HUES6 (cell line): ENCODE measurements at regions not wholly inside any gene's neighbourhood (a gene's known extent, or its start where the extent isn't known, plus 50 kb on each side); places are given as distances from the start of the nearest gene placed in this dataset.

Experiments
- H3K27ac ChIP-seq: 2 replicates; pipeline ENCODE4 v1.7.0; 2013; ENCODE audit warnings: low read depth, mild to moderate bottlenecking, low read length, inconsistent platforms
- H3K27me3 ChIP-seq: 2 replicates; pipeline ENCODE4 v1.6.1; 2013; ENCODE audit warnings: low read length; ENCODE audit not compliant: control insufficient read depth, insufficient read depth
- H3K36me3 ChIP-seq: 2 replicates; pipeline ENCODE4 v1.6.1; 2013; ENCODE audit warnings: low read length; ENCODE audit not compliant: control insufficient read depth, insufficient read depth
- H3K4me1 ChIP-seq: 2 replicates; pipeline ENCODE4 v1.6.1; 2013; ENCODE audit warnings: low read length; ENCODE audit not compliant: control insufficient read depth, insufficient read depth
- H3K4me3 ChIP-seq: 2 replicates; pipeline ENCODE4 v1.5.1; 2013; ENCODE audit warnings: low read depth, low read length
- H3K9ac ChIP-seq: one replicate; pipeline ENCODE4 v1.6.1; 2013; ENCODE audit warnings: mild to moderate bottlenecking, low read length
- H3K9me3 ChIP-seq: 2 replicates; pipeline ENCODE4 v1.6.1; 2013; ENCODE audit warnings: low read depth, low read length; ENCODE audit not compliant: control insufficient read depth, insufficient read depth

GRCh38 chr4:27357283-27357682 is 496.6 kb downstream of the STIM2 start:
- H3K27ac ChIP-seq = no peak overlapping the region
- H3K27me3 ChIP-seq = no peaks in the 10 kb centered on the region
- H3K9ac ChIP-seq = no peak overlapping the region
- no peaks in the 10 kb centered on the region; the same call in 1 of the 2 replicates for H3K9me3 ChIP-seq
- H3K4me3 ChIP-seq = no peak overlapping the region
- no peaks in the 10 kb centered on the region for H3K36me3 ChIP-seq
- peaks cover 5% of the 10 kb centered on the region; the same call in 1 of the 2 replicates for H3K4me1 ChIP-seq

GRCh38 chr4:27358269-27358668 is 497.6 kb downstream of the STIM2 start:
- Histone ChIP-seq H3K4me3 (no peak overlapping the region), H3K9me3 (no peaks in the 10 kb centered on the region; the same call in 1 of the 2 replicates), H3K36me3 (no peaks in the 10 kb centered on the region), H3K27me3 (no peaks in the 10 kb centered on the region), H3K4me1 (peaks cover 5% of the 10 kb centered on the region; the same call in 1 of the 2 replicates), H3K27ac (no peak overlapping the region), H3K9ac (no peak overlapping the region)

GRCh38 chr4:27360131-27360530 is 499.5 kb downstream of the STIM2 start:
- no peaks in the 10 kb centered on the region for H3K27me3 ChIP-seq
- no peaks in the 10 kb centered on the region for H3K36me3 ChIP-seq
- no peak overlapping the region for H3K9ac ChIP-seq
- H3K9me3 ChIP-seq = no peaks in the 10 kb centered on the region
- H3K4me1 ChIP-seq = peaks cover 5% of the 10 kb centered on the region; the same call in 1 of the 2 replicates
- no peak overlapping the region for H3K4me3 ChIP-seq
- H3K27ac ChIP-seq = no peak overlapping the region

GRCh38 chr4:27360790-27361267 is 500.2 kb downstream of the STIM2 start:
- H3K4me1 ChIP-seq = peaks cover 5% of the 10 kb centered on the region; the same call in 1 of the 2 replicates
- no peak overlapping the region for H3K4me3 ChIP-seq
- no peaks in the 10 kb centered on the region for H3K9me3 ChIP-seq
- H3K27ac ChIP-seq = no peak overlapping the region
- no peak overlapping the region for H3K9ac ChIP-seq
- H3K36me3 ChIP-seq = no peaks in the 10 kb centered on the region
- no peaks in the 10 kb centered on the region for H3K27me3 ChIP-seq

- no peaks in the 10 kb centered on the region for H3K36me3 ChIP-seq
- H3K4me1 ChIP-seq = peaks cover 5% of the 10 kb centered on the region; the same call in 1 of the 2 replicates
- no peak overlapping the region for H3K9ac ChIP-seq
- no peak overlapping the region for H3K27ac ChIP-seq
- H3K9me3 ChIP-seq = no peaks in the 10 kb centered on the region
- no peak overlapping the region for H3K4me3 ChIP-seq
- H3K27me3 ChIP-seq = no peaks in the 10 kb centered on the region
Measured at GRCh38 chr4:27364509-27364908, 503.9 kb downstream of the STIM2 start.

GRCh38 chr4:27366104-27366823 is 505.6 kb downstream of the STIM2 start:
- no peaks in the 10 kb centered on the region for H3K36me3 ChIP-seq
- H3K9me3 ChIP-seq = no peaks in the 10 kb centered on the region
- H3K4me1 ChIP-seq = no peaks in the 10 kb centered on the region; the same call in 1 of the 2 replicates
- no peak overlapping the region for H3K9ac ChIP-seq
- H3K27me3 ChIP-seq = no peaks in the 10 kb centered on the region
- H3K27ac ChIP-seq = no peak overlapping the region
- H3K4me3 ChIP-seq = no peak overlapping the region

- Histone ChIP-seq H3K36me3 (no peaks in the 10 kb centered on the region), H3K9me3 (no peaks in the 10 kb centered on the region), H3K4me3 (no peak overlapping the region), H3K4me1 (no peaks in the 10 kb centered on the region), H3K27ac (no peak overlapping the region), H3K27me3 (no peaks in the 10 kb centered on the region), H3K9ac (no peak overlapping the region)
Measured at GRCh38 chr4:27368781-27369180, 508.1 kb downstream of the STIM2 start.

GRCh38 chr4:27381815-27382214 is 521.2 kb downstream of the STIM2 start:
- Histone ChIP-seq H3K4me3 (no peak overlapping the region), H3K9me3 (peaks cover 8% of the 10 kb centered on the region; the same call in 1 of the 2 replicates), H3K27me3 (no peaks in the 10 kb centered on the region), H3K9ac (no peak overlapping the region), H3K4me1 (no peaks in the 10 kb centered on the region), H3K36me3 (no peaks in the 10 kb centered on the region), H3K27ac (no peak overlapping the region)

GRCh38 chr4:27387711-27388110 is 527.1 kb downstream of the STIM2 start:
- H3K27ac ChIP-seq = no peak overlapping the region
- no peaks in the 10 kb centered on the region for H3K4me1 ChIP-seq
- H3K4me3 ChIP-seq = no peak overlapping the region
- no peaks in the 10 kb centered on the region for H3K27me3 ChIP-seq
- H3K9ac ChIP-seq = no peak overlapping the region
- no peaks in the 10 kb centered on the region for H3K9me3 ChIP-seq
- H3K36me3 ChIP-seq = no peaks in the 10 kb centered on the region

GRCh38 chr4:27397886-27398285 is 537.2 kb downstream of the STIM2 start:
- Histone ChIP-seq H3K27me3 (no peaks in the 10 kb centered on the region), H3K4me1 (no peaks in the 10 kb centered on the region), H3K4me3 (no peak overlapping the region), H3K36me3 (no peaks in the 10 kb centered on the region), H3K27ac (no peak overlapping the region), H3K9ac (no peak overlapping the region), H3K9me3 (no peaks in the 10 kb centered on the region)

GRCh38 chr4:27398631-27399310 is 538.1 kb downstream of the STIM2 start:
- H3K27me3 ChIP-seq = no peaks in the 10 kb centered on the region
- no peak overlapping the region for H3K27ac ChIP-seq
- H3K4me3 ChIP-seq = no peak overlapping the region
- H3K4me1 ChIP-seq = no peaks in the 10 kb centered on the region
- H3K9ac ChIP-seq = no peak overlapping the region
- no peaks in the 10 kb centered on the region for H3K36me3 ChIP-seq
- H3K9me3 ChIP-seq = no peaks in the 10 kb centered on the region
